Left renal pelvis (tissue), 4 donors: ENCODE measurements at regions not wholly inside any gene's neighbourhood (a gene's known extent, or its start where the extent isn't known, plus 50 kb on each side); places are given as distances from the start of the nearest gene placed in this dataset.
"Not testable (repeated sequence)": the region's sequence is repeated elsewhere in the genome, so short reads cannot be mapped to it uniquely, and the experiment has no call there.

ENCODE experiments used
- DNase-seq, 4 donors: peaks; one replicate each; pipeline ENCODE4 v3.0.0-alpha.2; 2013; ENCODE audit warnings: low read depth in 4 of 4, low spot score in 3 of 4

GRCh38 chr11:25486338-25486737, 845.6 kb upstream of the ANO3 start:
- DNase-seq, result not testable (repeated sequence)

DNA sequence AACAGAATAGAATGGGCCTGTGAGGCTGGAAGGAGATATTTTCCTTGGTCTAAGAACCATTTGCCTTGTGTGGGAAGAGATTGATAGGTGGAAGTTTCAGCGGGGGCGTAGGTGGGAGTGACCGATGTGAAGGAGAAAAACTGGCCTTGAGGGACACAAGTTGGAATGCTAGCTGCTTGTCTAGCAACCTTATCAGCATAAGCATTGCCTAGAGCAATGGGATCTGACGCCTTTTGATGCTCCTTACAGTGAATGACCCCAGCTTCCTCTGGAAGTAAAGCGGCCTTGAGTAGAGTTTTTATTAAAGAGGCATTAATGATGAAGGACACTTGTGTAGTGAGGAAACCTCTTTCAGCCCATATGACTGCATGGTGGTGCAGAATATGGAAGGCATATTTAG, 843.8 kb upstream of the ANO3 start:
- DNase-seq, result not testable (repeated sequence)

- DNase-seq, result not testable (repeated sequence)
Observed at GRCh38 chr11:25501426-25501825, 830.5 kb upstream of the ANO3 start.

DNA sequence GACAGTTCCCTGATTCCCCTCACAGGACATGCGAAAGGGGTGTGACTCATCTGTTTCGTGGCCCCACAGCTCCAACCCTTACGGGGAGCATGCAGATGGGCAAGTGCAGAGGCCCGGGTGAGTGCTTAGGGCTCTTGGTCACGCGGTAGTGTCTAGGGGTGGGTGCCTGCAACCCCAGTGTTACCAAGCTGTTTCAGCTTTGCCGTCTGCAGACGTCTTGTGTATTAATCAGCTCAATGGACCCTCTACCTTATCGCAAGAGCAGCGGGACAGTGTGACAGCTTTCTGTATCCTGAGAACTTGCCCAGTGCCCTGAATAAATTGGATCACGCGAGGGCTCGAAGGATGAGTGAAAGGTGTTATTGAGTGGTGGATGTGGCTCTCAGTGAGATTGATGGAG, 816.4 kb upstream of the ANO3 start:
- no peak for DNase-seq

GRCh38 chr11:25520459-25520858, 811.5 kb upstream of the ANO3 start:
- no peak for DNase-seq

DNA sequence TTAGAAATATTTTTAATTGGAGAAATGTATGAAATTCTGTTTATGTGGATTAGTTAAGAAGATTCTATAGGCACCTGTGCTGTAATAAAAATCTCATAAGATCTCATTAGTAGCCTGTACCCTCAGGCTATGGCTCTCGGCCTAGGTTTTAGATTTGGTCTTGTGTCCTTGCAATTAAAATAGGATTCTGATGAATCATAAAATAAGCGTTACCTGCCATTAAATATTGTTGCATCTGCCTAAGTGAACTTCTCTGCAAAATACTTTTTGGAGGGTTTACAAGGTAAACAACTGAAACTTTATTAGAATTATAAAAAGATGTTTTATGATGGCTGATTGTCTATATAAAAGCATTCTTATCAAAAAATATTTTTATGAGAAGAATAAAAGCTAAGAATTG, 804.1 kb upstream of the ANO3 start:
- no peak for DNase-seq

DNA sequence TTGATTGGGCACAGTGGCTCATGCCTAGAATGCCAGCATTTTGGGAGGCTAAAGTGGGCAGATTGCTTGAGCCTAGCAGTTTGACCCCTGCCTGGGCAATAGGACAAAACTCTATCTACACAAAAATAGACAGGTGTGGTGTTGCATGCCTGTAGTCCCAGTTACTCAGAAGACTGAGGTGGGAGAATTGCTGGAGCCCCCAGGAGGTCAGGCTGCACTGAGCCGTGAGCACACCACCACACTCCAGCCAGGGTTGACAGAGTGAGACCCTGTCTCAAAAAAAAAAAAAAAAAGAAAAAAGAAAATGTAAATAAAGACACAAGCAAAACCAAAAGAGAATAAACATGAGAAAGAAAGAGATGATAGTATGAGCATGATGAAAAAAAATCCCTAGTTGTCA, 802.4 kb upstream of the ANO3 start:
- no peak for DNase-seq

DNA sequence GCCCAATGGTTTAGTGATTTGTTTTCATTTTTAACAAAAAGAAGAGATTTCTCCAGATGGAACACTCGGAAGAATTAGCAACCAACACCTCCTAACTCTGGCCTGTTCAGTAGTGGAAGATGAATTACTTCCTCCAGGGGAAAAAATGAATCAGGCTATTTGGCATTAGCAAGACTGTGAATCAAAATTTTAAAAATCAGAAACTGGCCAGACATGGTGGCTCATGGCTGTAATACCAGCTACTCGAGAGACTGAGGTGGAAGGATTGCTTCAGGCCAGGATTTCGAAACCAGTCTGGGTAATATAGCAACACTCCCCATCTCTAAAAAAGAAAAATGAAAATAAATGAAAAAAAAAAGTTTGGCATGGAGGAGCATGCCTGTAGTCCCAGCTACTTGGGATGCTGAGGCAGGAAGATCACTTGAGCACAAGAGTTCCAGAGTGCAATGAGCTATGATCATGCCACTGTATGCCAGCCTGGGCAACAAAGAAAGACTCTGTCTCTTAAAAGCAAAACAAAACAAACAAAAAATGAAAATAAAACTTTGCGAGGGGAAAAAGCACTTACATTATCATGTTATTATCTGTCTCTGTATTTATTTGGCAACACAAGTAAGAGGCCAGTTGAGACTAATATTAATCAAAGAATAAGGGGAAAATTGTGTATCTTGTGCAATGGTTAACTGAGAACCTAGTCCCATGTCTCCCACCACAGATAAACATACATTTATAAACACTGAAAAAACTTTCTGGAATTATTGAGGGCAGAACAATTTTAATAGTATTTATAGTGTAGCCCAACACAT, 796.3 kb upstream of the ANO3 start:
- DNase-seq, result no peak

- DNase-seq, result no peak
Observed at GRCh38 chr11:25536289-25536688, 795.6 kb upstream of the ANO3 start.

- DNase-seq, result no peak
Observed at GRCh38 chr11:25537393-25537792, 794.5 kb upstream of the ANO3 start.

DNA sequence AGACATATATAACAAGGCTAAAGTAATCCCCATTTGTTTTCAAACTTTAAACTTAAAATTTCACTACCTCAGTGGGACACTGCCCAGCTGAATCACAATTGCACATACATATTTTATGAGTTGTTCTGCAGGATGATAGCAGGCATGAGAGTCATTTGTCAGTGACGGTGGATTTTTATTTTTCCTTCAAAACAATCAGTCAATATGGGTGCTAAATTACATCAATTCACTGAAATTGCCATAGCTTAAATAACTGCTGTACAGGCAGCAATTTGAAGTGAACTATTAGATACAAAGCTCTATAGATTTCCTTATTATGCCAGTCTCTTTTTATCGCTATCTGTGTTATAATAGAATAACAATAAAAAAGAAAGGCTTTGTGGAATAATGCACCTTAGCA, 784.6 kb upstream of the ANO3 start:
- no peak for DNase-seq

- DNase-seq, result no peak
Observed at GRCh38 chr11:25562417-25562816, 769.5 kb upstream of the ANO3 start.

- DNase-seq, result no peak
Observed at GRCh38 chr11:25565846-25566245, 766.1 kb upstream of the ANO3 start.

GRCh38 chr11:25566298-25567200, 765.4 kb upstream of the ANO3 start:
- DNase-seq, result no peak

DNA sequence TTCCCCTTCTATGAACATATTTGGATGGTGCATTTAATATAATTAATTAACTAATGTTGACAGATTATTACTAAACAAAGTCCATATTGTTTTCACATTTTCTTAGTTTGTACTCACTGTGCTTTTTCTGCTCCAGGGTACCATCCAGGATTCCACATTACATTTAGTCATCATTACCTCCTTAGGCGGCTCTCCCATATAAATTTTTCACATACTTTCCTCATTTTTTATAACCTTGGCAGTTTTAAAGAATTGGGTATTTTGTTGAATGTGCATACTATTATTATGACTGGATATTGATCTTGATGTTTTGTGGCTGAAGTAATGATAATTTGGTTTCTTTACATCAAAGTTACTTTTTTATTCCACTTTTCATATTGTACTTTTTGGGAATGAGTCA, 755.6 kb upstream of the ANO3 start:
- DNase-seq, result no peak

- DNase-seq, result not testable (repeated sequence)
Observed at GRCh38 chr11:25579554-25579953, 752.4 kb upstream of the ANO3 start.

DNA sequence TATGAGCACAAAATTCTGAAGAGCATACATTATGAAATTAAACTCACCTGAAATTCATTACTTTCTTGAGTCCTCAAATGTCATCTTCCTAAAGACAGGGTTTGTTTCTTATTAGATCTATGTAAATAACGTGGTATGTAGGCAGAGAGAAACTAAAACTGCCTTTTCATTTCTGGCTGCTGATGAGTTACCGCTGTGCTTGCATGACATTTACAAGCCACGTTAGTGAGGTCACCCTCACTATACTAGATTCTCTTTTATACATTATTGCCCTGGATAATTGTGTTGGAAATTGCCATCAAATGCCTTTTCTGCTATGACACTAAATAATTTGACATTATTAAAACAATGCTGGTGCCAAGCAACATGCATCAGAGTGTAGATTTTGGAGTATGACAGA, 748.3 kb upstream of the ANO3 start:
- no peak for DNase-seq

DNA sequence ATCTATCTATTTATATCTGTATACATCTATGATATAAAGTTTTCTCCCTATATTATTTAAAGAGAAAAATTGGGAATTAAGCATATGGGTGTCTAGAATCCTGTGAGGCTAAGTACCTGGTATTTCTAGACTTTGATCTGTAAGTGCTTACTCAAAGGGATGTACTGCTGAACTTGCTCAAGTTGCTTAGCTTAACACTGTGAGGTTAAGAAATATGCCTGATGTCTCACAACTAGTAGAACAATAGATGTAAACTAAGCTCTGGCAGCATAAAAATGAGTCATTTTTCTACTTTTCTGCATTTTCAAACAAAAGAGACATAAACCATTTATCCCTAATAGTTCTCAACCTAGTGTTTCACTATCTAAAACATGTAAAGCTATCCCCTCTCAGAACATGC, 744.4 kb upstream of the ANO3 start:
- DNase-seq, result no peak

DNA sequence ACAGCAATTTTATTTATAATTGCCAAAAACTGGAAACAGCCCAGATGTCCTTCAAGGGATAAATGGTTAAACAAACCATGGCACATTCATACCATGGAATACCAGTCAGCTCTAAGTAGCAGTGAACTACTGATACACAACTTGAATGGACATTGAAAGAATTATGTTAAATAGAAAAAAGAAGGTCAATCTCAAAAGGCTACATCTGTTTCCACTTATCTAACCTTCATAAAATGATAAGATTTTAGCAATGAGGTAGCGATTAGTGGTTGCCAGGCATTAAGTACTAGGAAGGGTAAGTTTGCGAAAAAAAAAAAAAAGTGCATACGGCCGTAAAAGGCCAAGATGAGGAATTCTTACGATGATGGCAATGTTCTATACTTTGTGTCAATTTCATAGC, 738.7 kb upstream of the ANO3 start:
- DNase-seq, result no peak

GRCh38 chr11:25596701-25597100, 735.2 kb upstream of the ANO3 start:
- DNase-seq, result no peak

- no peak for DNase-seq
Observed at GRCh38 chr11:25597696-25598095, 734.2 kb upstream of the ANO3 start.

GRCh38 chr11:25602149-25602548, 729.8 kb upstream of the ANO3 start:
- DNase-seq, result no peak
